ENCODE measurements at regions not wholly inside any gene's neighbourhood (a gene's known extent, or its start where the extent isn't known, plus 50 kb on each side); places are given as distances from the start of the nearest gene placed in this dataset.
"Not testable (repeated sequence)": the region's sequence is repeated elsewhere in the genome, so short reads cannot be mapped to it uniquely, and the experiment has no call there.

DNA sequence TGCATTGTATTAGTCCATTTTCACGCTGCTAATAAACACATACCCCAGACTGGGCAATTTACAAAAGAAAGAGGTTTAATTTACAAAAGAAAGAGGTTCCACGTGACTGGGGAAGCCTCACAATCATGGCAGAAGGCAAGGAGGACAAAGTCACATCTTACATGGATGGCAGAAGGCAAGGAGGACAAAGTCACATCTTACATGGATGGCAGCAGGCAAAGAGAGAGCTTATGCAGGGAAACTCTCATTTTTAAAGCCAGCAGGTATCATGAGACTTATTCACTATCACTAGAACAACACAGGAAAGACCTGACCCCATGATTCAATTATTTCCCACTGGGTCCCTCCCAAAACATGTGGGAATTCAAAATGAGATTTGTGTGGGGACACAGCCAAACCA, 223.3 kb upstream of the SLC39A10 start:
- DNase-seq; CTCF ChIA-PET; H3K36me3 ChIP-seq (ENCODE audit: insufficient read depth, low read length); H3K4me3 Mint-ChIP-seq; H3K27ac ChIP-seq (ENCODE audit: low read depth, low read length); H3K9me3 Mint-ChIP-seq; H3K4me1 ChIP-seq (ENCODE audit: insufficient read depth, low read length); H3K9me3 ChIP-seq (ENCODE audit: low read length); H3K4me1 Mint-ChIP-seq; H3K4me3 ChIP-seq (ENCODE audit: low read length); H3K27me3 ChIP-seq (ENCODE audit: insufficient read depth, low read length, poor library complexity, severe bottlenecking); POLR2A ChIA-PET; H3K27me3 Mint-ChIP-seq: not testable (repeated sequence)
- peak overlapping the region in 1 of 8 donors; percentile 30 for H3K27ac Mint-ChIP-seq
- peaks cover 0 to 11% (median 0%) of the 10 kb centered on the region in 3 donors for H3K36me3 Mint-ChIP-seq

DNA sequence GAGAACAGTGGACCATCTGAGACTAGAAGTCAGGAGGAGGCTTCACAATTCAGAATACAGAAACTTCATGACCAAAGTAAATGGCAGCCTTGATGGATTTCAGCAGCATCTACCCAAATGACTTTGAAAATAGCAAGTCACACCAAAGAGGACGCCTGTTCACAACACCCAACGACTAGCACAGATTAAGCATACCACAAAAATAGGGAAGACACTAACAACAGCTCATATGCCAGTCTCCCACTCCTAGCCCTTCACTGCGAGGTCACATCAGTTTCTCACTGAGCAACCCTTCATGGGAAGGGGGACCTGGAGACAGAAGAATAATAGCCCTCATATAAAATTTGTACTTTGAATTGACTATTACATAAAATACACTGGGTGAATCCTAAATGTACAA, 228.4 kb upstream of the SLC39A10 start:
- no peak for DNase-seq
- no peaks in the 10 kb centered on the region for H3K9me3 ChIP-seq (ENCODE audit: low read length)
- H3K36me3 Mint-ChIP-seq = no peaks in the 10 kb centered on the region
- H3K27me3 Mint-ChIP-seq = no peaks in the 10 kb centered on the region
- H3K4me1 ChIP-seq (ENCODE audit: insufficient read depth, low read length) = no peaks in the 10 kb centered on the region
- H3K27me3 ChIP-seq (ENCODE audit: insufficient read depth, low read length, poor library complexity, severe bottlenecking) = no peaks in the 10 kb centered on the region
- ChIA-PET CTCF (no interaction called here), POLR2A (no interaction called here)
- H3K4me1 Mint-ChIP-seq = no peaks in the 10 kb centered on the region
- no peak overlapping the region for H3K27ac ChIP-seq (ENCODE audit: low read depth, low read length)
- H3K9me3 Mint-ChIP-seq = no peaks in the 10 kb centered on the region
- H3K4me3 Mint-ChIP-seq = no peak overlapping the region
- H3K36me3 ChIP-seq (ENCODE audit: insufficient read depth, low read length) = no peaks in the 10 kb centered on the region
- no peak overlapping the region for H3K27ac Mint-ChIP-seq
- H3K4me3 ChIP-seq (ENCODE audit: low read length) = no peak overlapping the region

- no peak for DNase-seq
- Mint-ChIP-seq H3K4me3 (no peak overlapping the region), H3K27me3 (no peaks in the 10 kb centered on the region), H3K4me1 (no peaks in the 10 kb centered on the region), H3K36me3 (no peaks in the 10 kb centered on the region), H3K9me3 (no peaks in the 10 kb centered on the region), H3K27ac (no peak overlapping the region)
- Histone ChIP-seq H3K27ac (ENCODE audit: low read depth, low read length) (no peak overlapping the region), H3K9me3 (ENCODE audit: low read length) (no peaks in the 10 kb centered on the region), H3K27me3 (ENCODE audit: insufficient read depth, low read length, poor library complexity, severe bottlenecking) (no peaks in the 10 kb centered on the region), H3K4me1 (ENCODE audit: insufficient read depth, low read length) (no peaks in the 10 kb centered on the region), H3K36me3 (ENCODE audit: insufficient read depth, low read length) (no peaks in the 10 kb centered on the region), H3K4me3 (ENCODE audit: low read length) (no peak overlapping the region)
- POLR2A ChIA-PET = no interaction called here
- CTCF ChIA-PET = no interaction called here
Measured at GRCh38 chr2:195425328-195425727, 231.7 kb upstream of the SLC39A10 start.

- no peak overlapping the region for H3K4me3 Mint-ChIP-seq
- Histone ChIP-seq H3K4me1 (ENCODE audit: insufficient read depth, low read length) (no peaks in the 10 kb centered on the region), H3K4me3 (ENCODE audit: low read length) (no peak overlapping the region), H3K27me3 (ENCODE audit: insufficient read depth, low read length, poor library complexity, severe bottlenecking) (no peaks in the 10 kb centered on the region), H3K27ac (ENCODE audit: low read depth, low read length) (no peak overlapping the region), H3K9me3 (ENCODE audit: low read length) (no peaks in the 10 kb centered on the region), H3K36me3 (ENCODE audit: insufficient read depth, low read length) (no peaks in the 10 kb centered on the region)
- no peaks in the 10 kb centered on the region for H3K36me3 Mint-ChIP-seq
- no peaks in the 10 kb centered on the region for H3K4me1 Mint-ChIP-seq
- H3K27me3 Mint-ChIP-seq = no peaks in the 10 kb centered on the region
- H3K9me3 Mint-ChIP-seq = no peaks in the 10 kb centered on the region
- DNase-seq = no peak
- CTCF ChIA-PET = no interaction called here
- POLR2A ChIA-PET = no interaction called here
- H3K27ac Mint-ChIP-seq = peak overlapping the region in 1 of 8 donors; percentile 23
Measured at GRCh38 chr2:195419033-195419432, 238.0 kb upstream of the SLC39A10 start.

DNA sequence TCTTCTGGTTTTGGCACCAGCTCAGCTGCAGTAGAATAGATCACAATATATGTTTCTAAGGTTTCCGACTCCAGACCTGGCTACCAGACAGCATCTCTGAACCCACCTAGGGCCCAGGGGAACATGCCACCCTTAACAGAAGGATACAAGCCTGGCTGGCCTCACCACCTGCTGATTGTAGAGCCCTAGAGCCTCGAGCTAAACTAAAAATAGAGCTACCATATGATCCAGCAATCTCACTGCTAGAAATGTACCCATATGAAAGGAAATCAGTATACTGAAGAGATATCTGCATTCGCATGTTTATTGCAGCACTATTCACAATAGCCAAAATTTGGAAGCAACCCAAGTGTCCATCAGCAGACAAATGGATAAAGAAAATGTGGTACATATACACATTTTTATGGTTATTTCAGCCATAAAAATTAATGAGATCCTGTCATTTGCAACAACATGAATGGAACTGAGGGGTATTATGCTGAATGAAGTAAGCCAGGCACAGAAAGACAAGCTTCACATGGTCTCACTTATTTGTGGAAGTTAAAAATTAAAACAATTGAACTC, 242.4 kb upstream of the SLC39A10 start:
- Histone ChIP-seq H3K4me3 (ENCODE audit: low read length) (no peak overlapping the region), H3K27ac (ENCODE audit: low read depth, low read length) (no peak overlapping the region), H3K4me1 (ENCODE audit: insufficient read depth, low read length) (no peaks in the 10 kb centered on the region), H3K9me3 (ENCODE audit: low read length) (no peaks in the 10 kb centered on the region), H3K27me3 (ENCODE audit: insufficient read depth, low read length, poor library complexity, severe bottlenecking) (no peaks in the 10 kb centered on the region), H3K36me3 (ENCODE audit: insufficient read depth, low read length) (no peaks in the 10 kb centered on the region)
- Mint-ChIP-seq H3K27me3 (no peaks in the 10 kb centered on the region), H3K9me3 (no peaks in the 10 kb centered on the region), H3K27ac (no peak overlapping the region), H3K4me3 (no peak overlapping the region), H3K36me3 (no peaks in the 10 kb centered on the region), H3K4me1 (no peaks in the 10 kb centered on the region)
- DNase-seq = no peak
- ChIA-PET POLR2A (no interaction called here), CTCF (no interaction called here)

- Mint-ChIP-seq H3K27ac (no peak overlapping the region), H3K9me3 (no peaks in the 10 kb centered on the region), H3K4me1 (no peaks in the 10 kb centered on the region), H3K27me3 (no peaks in the 10 kb centered on the region), H3K4me3 (no peak overlapping the region), H3K36me3 (no peaks in the 10 kb centered on the region)
- no peak for DNase-seq
- POLR2A ChIA-PET = no interaction called here
- Histone ChIP-seq H3K27ac (ENCODE audit: low read depth, low read length) (no peak overlapping the region), H3K9me3 (ENCODE audit: low read length) (no peaks in the 10 kb centered on the region), H3K27me3 (ENCODE audit: insufficient read depth, low read length, poor library complexity, severe bottlenecking) (no peaks in the 10 kb centered on the region), H3K36me3 (ENCODE audit: insufficient read depth, low read length) (no peaks in the 10 kb centered on the region), H3K4me3 (ENCODE audit: low read length) (no peak overlapping the region), H3K4me1 (ENCODE audit: insufficient read depth, low read length) (no peaks in the 10 kb centered on the region)
- CTCF ChIA-PET = no interaction called here
Measured at GRCh38 chr2:195413944-195414343, 243.1 kb upstream of the SLC39A10 start.

DNA sequence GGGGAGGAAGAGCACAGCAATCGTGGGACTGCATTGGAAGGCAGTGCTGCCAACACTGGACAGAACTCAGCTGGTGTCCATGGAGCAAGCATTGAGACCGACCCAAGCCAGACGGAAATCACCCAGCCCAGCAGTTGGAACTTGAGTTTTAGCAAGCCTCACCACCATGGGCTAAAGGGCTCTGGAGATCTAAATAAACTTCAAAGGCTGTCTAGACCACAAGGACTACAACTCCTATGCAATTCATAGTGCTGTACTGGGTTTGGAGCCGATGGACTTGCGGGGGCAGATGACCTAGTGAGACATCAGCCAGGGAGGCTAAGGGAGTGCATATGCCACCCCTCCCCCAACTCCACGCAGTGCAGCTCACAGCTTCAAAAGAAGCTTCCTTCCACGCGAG, 243.6 kb upstream of the SLC39A10 start:
- Mint-ChIP-seq H3K36me3 (no peaks in the 10 kb centered on the region), H3K27me3 (no peaks in the 10 kb centered on the region), H3K27ac (no peak overlapping the region), H3K9me3 (no peaks in the 10 kb centered on the region), H3K4me3 (no peak overlapping the region), H3K4me1 (no peaks in the 10 kb centered on the region)
- no peak overlapping the region for H3K27ac ChIP-seq (ENCODE audit: low read depth, low read length)
- no peaks in the 10 kb centered on the region for H3K9me3 ChIP-seq (ENCODE audit: low read length)
- ChIA-PET CTCF (no interaction called here), POLR2A (no interaction called here)
- no peak for DNase-seq
- no peaks in the 10 kb centered on the region for H3K4me1 ChIP-seq (ENCODE audit: insufficient read depth, low read length)
- H3K27me3 ChIP-seq (ENCODE audit: insufficient read depth, low read length, poor library complexity, severe bottlenecking) = no peaks in the 10 kb centered on the region
- H3K4me3 ChIP-seq (ENCODE audit: low read length) = no peak overlapping the region
- H3K36me3 ChIP-seq (ENCODE audit: insufficient read depth, low read length) = no peaks in the 10 kb centered on the region

DNA sequence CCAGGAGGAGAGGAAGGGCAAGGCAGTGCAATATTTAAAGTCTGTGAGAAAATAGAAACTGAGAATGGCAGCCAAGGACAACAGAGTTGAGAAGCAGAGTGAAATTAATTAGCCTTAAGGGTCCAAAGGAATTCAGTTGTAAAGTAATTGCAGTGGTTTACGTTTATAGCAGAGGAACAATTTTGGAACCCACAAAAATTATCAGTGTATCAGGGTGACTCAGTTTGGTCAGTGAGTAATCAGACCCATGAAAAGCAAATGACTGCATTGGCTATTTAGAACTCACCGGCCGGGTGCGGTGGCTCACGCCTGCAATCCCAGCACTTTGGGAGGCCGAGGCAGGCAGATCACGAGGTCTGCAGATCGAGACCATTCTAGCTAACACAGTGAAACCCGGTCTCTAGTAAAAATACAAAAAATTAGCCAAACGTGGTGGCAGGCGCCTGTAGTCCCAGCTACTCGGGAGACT, 245.8 kb upstream of the SLC39A10 start:
- Histone ChIP-seq H3K27ac (ENCODE audit: low read depth, low read length) (no peak overlapping the region), H3K9me3 (ENCODE audit: low read length) (no peaks in the 10 kb centered on the region), H3K4me1 (ENCODE audit: insufficient read depth, low read length) (no peaks in the 10 kb centered on the region), H3K27me3 (ENCODE audit: insufficient read depth, low read length, poor library complexity, severe bottlenecking) (no peaks in the 10 kb centered on the region), H3K36me3 (ENCODE audit: insufficient read depth, low read length) (no peaks in the 10 kb centered on the region), H3K4me3 (ENCODE audit: low read length) (no peak overlapping the region)
- CTCF ChIA-PET = no interaction called here
- H3K36me3 Mint-ChIP-seq = no peaks in the 10 kb centered on the region
- DNase-seq = no peak
- peak overlapping the region in 1 of 8 donors; percentile 32 for H3K27ac Mint-ChIP-seq
- H3K4me3 Mint-ChIP-seq = no peak overlapping the region
- H3K4me1 Mint-ChIP-seq = no peaks in the 10 kb centered on the region
- no peaks in the 10 kb centered on the region for H3K27me3 Mint-ChIP-seq
- no peaks in the 10 kb centered on the region for H3K9me3 Mint-ChIP-seq
- POLR2A ChIA-PET = no interaction called here

DNA sequence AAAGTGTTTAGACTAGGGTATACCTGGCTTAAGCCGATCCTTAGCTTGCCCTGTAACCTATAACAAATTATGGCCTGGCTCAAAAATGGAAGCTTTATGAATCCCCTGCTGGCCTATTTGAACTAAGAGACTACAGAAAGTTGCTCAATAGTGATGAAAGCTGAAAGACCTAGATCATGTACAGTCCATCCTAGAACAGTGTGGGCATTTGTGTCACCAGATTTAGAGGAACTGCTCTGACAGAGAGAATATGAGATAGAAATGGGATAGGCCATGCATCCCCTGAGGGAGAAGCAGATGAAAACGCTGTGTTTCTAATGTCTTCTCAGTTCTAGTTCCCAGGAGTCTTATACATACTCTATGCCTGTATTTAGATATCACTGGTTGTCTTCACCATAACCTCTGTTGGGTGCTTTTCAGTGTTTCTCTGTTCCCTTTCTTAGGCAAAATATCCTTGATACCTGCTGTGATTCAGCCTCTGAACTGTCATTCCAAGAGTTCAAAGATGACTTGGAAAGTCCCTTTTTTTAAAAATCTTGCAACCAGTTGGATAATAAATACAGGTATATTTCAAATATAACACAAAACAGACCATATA, 246.9 kb upstream of the SLC39A10 start:
- no peaks in the 10 kb centered on the region for H3K4me1 Mint-ChIP-seq
- H3K36me3 ChIP-seq (ENCODE audit: insufficient read depth, low read length) = no peaks in the 10 kb centered on the region
- no peaks in the 10 kb centered on the region for H3K4me1 ChIP-seq (ENCODE audit: insufficient read depth, low read length)
- no peak overlapping the region for H3K27ac Mint-ChIP-seq
- H3K9me3 Mint-ChIP-seq = no peaks in the 10 kb centered on the region
- POLR2A ChIA-PET = no interaction called here
- H3K9me3 ChIP-seq (ENCODE audit: low read length) = no peaks in the 10 kb centered on the region
- no peak overlapping the region for H3K27ac ChIP-seq (ENCODE audit: low read depth, low read length)
- H3K27me3 Mint-ChIP-seq = no peaks in the 10 kb centered on the region
- no peaks in the 10 kb centered on the region for H3K27me3 ChIP-seq (ENCODE audit: insufficient read depth, low read length, poor library complexity, severe bottlenecking)
- H3K4me3 Mint-ChIP-seq = no peak overlapping the region
- H3K36me3 Mint-ChIP-seq = no peaks in the 10 kb centered on the region
- CTCF ChIA-PET = interaction anchor here (1.1 kb wide), 1 partner anchor 250 kb away, joined by 3 read pairs; no protein-coding TSS in a partner anchor
- no peak overlapping the region for H3K4me3 ChIP-seq (ENCODE audit: low read length)
- no peak for DNase-seq
